Dedifferentiated amniotic fluid mesenchymal stem cell (primary cell): ENCODE measurements at regions not wholly inside any gene's neighbourhood (a gene's known extent, or its start where the extent isn't known, plus 50 kb on each side); places are given as distances from the start of the nearest gene placed in this dataset.
"Not testable (repeated sequence)": the region's sequence is repeated elsewhere in the genome, so short reads cannot be mapped to it uniquely, and the experiment has no call there.

Experiments used
- DNase-seq: peaks from one replicate; pipeline ENCODE4 v3.0.0-alpha.2; 2016; ENCODE audit errors: extremely low spot score

DNA sequence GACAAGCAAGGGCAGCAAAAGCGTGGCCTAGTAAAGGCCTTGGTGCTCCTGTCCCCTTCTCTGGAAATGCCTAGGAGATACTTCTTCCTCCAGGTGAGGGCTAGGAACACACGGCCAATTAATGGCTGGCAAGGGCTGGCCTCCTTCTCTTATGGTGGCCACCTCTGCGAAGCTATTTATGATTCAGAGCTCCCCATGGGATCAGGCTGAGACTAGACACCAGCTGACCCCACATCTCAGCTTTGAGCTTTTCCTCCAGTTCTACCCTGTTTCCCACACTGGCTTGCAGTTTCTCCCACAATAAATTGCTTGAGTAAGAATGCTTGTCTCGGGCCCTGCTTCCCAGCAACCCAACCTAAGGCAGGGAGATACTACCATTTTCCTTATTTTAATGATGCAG, 53.7 kb downstream of the CAMK2N1 start:
- DNase-seq: no peak

DNA sequence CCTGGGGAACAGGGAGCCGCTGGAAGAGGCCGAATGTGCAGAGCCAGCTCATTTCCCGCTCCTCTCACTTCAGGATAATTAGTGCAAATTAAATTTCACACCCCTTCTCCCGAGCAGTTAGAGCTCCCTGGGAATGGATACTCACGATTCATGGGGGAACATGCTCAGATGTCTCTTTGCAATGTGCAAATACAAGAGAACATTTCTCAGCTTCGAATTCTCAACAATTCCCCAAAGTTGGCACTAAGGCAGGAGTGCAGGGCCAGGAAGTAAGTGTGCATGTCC, 54.9 kb downstream of the CAMK2N1 start:
- no peak for DNase-seq

- no peak for DNase-seq
Measured at GRCh38 chr1:20430355-20431175, 55.4 kb downstream of the CAMK2N1 start.

- DNase-seq: no peak
Measured at GRCh38 chr1:20429296-20429695, 56.7 kb downstream of the CAMK2N1 start.

DNA sequence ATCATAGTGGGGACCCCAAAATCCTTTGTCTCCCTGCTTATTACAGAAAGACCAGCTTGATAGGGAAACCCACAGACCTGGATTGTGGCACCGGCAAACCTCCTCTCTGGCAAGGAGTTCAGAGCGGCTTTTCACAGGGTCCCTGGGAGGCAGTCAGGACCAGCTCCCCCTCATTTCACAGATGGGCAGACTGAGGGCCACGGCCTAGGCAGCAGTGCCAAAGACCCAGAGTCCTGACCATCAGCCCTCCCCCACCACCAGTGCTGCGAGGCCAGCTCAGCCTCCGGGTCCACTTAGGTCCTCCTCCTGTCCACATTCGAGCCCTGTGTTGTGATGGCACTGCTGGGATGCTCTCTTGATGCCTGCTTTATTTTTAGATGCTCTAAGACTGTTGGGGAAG, 57.2 kb downstream of the CAMK2N1 start:
- DNase-seq: no peak

DNA sequence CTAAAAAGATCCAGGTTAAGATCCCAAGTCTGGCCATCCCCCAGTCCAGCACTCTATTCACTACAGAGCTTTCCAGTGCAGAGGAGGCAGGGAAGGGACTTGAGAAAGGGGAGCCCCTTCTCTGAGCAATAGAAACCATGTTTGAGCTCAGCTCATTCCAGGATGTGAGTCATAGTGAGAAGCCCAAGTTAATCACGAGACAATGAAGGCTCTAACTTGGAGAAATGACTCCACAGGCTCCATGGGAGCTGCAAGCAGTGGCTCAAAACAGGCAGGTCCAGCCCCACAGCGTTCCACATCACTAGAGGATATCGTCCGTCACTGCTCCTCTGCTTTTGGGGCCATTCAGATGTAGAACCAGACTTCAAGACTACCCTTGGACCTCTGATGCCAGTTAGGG, 59.1 kb downstream of the CAMK2N1 start:
- peak; percentile 42 for DNase-seq

DNA sequence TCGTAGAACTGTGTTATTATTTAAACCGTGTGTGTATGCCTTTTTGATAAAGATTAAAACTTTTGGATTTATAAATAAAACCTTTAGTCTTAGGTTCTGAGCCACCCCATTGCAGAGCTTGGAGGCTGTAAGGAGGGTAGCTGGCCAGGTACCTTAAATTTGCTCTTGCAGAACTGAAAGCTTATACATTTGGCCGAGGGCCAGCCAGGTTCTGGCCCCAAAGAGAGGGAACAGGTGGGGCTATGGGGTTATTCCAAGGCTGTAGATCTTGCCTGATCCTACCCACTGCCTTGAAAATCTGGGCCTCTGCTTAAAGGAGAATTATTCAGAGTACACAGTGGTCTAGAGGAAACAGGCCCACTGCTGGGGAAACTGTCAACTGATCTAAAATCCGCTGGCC, 59.6 kb downstream of the CAMK2N1 start:
- no peak for DNase-seq

DNA sequence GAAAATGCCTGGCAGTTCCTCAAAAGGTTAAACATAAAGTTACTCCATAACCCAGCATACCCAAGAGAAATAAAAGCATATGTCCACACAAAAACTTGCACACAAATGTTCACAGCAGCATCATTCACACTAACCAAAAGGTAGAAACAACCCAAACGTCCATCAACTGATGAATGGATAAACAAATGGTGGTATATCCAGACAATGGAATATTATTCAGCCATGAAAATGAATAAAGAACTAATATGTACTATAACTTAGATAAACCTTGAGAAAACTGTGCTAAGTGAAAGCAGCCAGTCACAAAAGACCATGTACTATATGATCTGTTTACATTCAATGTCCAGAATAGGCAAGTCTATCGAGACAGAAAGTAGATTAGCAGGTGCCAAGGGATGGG, 60.4 kb downstream of the CAMK2N1 start:
- no peak for DNase-seq

DNA sequence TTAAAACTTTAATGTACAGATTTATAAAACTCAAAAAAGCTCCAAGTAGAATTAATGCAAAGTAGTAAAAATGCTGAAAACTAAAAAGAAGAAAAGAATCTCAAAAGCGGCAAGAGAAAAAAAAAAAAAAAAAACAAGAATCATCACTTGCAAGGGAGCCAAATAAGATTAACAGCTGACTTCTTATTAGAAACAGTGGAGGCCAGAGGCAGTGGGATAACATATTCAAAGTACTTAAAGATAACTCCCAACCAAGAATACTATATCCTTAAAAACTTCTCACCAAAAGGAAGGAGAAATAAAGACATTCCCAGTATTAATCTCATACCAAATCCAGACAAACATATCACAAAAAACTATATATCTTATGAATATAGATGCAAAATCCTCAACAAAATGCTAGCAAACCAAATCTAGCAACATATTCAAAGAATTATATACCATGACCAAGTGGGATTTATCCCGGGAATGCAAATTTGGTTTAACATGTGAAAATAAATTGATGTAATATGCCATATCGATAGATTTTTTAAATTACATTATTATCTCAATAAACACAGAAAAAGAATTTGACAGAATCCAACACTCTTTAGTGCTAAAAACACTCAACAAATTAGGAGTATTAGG, 62.7 kb downstream of the CAMK2N1 start:
- no peak for DNase-seq

DNA sequence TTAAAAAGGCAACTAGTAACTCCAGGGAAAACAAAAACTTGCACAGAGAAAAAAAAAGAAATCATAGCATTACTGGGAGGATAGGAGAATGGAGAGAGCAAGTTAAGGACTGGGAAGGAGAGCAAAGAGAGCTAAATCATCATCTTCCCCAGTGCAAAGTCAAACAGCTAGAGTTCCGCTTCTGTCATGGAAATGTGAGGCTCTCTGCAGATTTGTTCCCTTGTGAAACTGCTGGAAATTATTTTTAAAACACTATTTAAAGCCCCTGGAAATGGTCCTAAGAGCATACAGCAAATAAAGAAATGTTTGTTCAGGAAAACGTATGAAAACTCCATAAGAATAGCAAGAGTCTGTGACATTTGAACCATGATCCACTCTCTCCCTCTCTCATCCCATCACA, 64.6 kb downstream of the CAMK2N1 start:
- no peak for DNase-seq

- no peak for DNase-seq
Measured at GRCh38 chr1:20417581-20417980, 68.4 kb downstream of the CAMK2N1 start.

- DNase-seq: no peak
Measured at GRCh38 chr1:20416706-20417105, 69.3 kb downstream of the CAMK2N1 start.

DNA sequence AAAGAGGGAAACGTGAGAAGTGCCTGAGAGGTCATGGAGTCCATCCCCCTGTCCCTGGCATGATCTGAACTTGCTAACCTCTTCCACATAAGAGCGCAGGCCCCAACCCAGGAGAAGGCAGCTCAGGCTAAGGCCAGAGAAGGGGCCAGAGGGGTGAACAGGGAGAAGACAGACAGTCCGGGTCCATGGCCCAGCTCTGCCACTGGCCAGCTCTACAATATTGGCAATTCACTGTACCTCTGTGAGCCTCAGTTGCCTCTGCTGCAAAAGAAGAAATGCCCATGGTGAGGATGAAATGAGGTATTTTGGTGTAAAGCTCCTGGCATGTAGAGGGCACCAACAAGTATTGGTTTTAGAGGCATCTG, 72.3 kb downstream of the CAMK2N1 start:
- DNase-seq: no peak

- DNase-seq: no peak
Measured at GRCh38 chr1:20413136-20413775, 72.8 kb downstream of the CAMK2N1 start.

- peak; percentile 53 for DNase-seq
Measured at GRCh38 chr1:20411196-20411980, 74.6 kb downstream of the CAMK2N1 start.

GRCh38 chr1:20410503-20410902, 75.5 kb downstream of the CAMK2N1 start:
- no peak for DNase-seq

- DNase-seq: no peak
Measured at GRCh38 chr1:20409971-20410370, 76.0 kb downstream of the CAMK2N1 start.

DNA sequence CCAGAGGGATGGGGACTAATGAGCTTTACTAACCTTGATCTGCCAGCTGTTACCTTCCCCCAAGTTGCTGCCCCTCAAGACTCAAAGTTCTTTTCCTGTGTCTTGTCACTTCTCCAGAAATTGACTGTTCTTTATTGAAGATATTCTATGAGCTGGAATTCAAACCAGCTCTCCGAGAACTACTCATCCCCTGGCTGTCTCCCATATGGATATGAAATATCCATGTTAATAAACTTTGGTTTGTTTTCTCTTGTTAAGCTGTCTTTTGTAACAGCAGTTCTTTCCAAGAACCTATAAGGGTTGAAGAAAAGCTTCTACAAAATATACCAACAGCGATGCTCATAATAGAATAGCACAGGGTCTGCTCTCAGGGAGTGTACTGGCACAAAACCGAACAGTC, 77.0 kb downstream of the CAMK2N1 start:
- no peak for DNase-seq

- DNase-seq: not testable (repeated sequence)
Measured at GRCh38 chr1:20408133-20408650, 77.8 kb downstream of the CAMK2N1 start.

DNA sequence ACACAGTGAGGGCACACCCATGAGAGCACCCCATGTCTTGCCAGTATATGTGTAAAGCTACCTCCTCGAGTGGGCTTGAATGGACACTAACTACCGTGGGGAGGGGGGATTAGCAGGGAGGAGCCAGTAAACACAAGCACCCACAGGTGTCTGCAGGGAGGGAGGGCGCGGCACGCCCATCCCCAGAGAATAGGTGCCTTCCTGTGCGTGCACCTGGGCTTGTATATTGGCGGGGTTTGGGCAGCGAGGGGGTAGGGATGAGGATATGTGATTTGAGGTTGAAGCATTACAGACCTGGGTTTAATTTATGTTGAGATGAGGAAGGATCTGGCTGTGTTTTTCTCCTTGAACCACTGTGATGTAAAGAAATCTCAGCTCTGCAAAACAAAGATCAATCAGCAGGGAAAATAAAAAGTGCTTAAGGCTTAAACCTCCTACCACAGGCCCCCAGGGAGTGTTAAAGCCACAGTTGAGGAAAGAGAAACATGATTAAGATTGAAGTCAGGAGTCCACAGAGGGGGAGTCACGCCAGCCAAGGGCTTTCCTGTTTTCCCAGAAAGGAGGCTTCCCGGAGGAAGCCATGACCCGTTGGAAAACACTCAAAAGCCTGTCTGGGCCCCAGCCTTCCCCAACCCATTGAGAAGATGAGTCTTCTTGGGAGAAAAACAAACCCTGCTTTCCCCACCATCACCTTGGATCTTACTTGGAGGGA, 80.0 kb downstream of the CAMK2N1 start:
- DNase-seq: no peak

DNA sequence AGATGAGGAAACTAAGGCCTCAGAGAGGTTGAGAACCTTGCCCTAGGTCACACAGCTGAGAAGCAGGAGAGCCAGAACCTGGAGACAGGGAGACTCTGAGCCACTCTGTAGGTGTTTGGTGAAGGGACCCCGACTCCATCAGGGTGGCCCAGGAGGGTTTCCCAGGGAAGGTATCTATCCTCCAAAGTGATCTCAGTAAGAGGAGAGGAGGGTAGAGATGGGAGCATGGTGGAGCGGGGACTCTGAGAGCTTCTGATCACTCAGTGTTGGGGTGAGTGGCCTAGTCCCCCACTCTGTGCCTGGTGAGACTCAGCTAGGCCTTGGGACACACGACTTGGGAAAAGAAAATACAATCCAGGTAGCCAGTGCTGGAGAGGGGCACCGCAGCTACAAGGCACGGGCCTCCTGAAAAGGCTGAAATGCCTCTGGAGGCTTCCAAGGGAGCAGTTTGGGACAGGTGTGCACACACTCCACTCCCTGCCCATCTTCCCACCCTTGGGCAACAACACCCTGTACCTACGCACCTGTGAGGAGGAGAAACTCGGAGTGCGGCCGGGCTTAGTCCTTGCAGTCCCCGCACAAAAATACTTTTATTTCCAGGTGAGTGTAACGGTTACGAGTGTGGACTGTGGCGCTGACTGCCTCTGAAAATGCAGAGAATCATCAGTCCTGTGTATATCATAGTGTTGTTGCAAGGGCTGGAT, 80.8 kb downstream of the CAMK2N1 start:
- no peak for DNase-seq
